ENCODE measurements at regions not wholly inside any gene's neighbourhood (a gene's known extent, or its start where the extent isn't known, plus 50 kb on each side); places are given as distances from the start of the nearest gene placed in this dataset.

GRCh38 chrX:143401160-143401559, 116.1 kb downstream of the SPANXN3 start:
- Histone ChIP-seq H3K9me3 (no peaks in the 10 kb centered on the region), H3K27ac (no peak overlapping the region), H3K27me3 (ENCODE audit: insufficient read depth in 3 of 3, low read length in 2 of 3) (no peaks in the 10 kb centered on the region), H3K4me3 (no peak overlapping the region), H3K36me3 (ENCODE audit: insufficient read depth in 1 of 2, low read depth in 1 of 2) (no peaks in the 10 kb centered on the region), H3K4me1 (no peaks in the 10 kb centered on the region)
- intact Hi-C loops (cut with DNase I): no loop called here
- no peak for ATAC-seq
- whole genome bisulfite sequencing, 3 donors: 46 to 50% (median 50%) methylated on average over 6 of the region's 6 CpGs
- no peak for DNase-seq
- TF ChIP-seq CTCF (IDR thresholded peaks at IDR 0.05): no peak

GRCh38 chrX:143378851-143379250, 138.4 kb downstream of the SPANXN3 start:
- Histone ChIP-seq H3K36me3 (ENCODE audit: insufficient read depth in 1 of 2, low read depth in 1 of 2) (no peaks in the 10 kb centered on the region), H3K9me3 (peaks cover 5% of the 10 kb centered on the region), H3K4me3 (no peak overlapping the region), H3K27me3 (ENCODE audit: insufficient read depth in 3 of 3, low read length in 2 of 3) (no peaks in the 10 kb centered on the region), H3K27ac (no peak overlapping the region), H3K4me1 (no peaks in the 10 kb centered on the region)
- 60 to 66% (median 61%) methylated on average over 2 of the region's 2 CpGs for WGBS, 3 donors
- DNase-seq (no peak), ATAC-seq (no peak)
- intact Hi-C loops (cut with DNase I): no loop called here
- TF ChIP-seq CTCF (IDR thresholded peaks at IDR 0.05): no peak

- no peak for TF ChIP-seq CTCF (IDR thresholded peaks at IDR 0.05)
- 23 to 36% (median 31%) methylated on average over 3 of the region's 3 CpGs for WGBS, 3 donors
- intact Hi-C loops (cut with DNase I): no loop called here
These were observed 153.9 kb downstream of the SPANXN3 start for GRCh38 chrX:143363419-143363818.

GRCh38 chrX:143340190-143340589, 177.1 kb downstream of the SPANXN3 start:
- Histone ChIP-seq H3K36me3 (ENCODE audit: insufficient read depth in 1 of 2, low read depth in 1 of 2) (no peaks in the 10 kb centered on the region), H3K4me3 (no peak overlapping the region), H3K9me3 (no peaks in the 10 kb centered on the region), H3K27me3 (ENCODE audit: insufficient read depth in 3 of 3, low read length in 2 of 3) (no peaks in the 10 kb centered on the region), H3K27ac (no peak overlapping the region), H3K4me1 (no peaks in the 10 kb centered on the region)
- intact Hi-C loops (cut with DNase I): no loop called here
- WGBS, 3 donors: 65 to 95% (median 94%) methylated on average over 1 of the region's 1 CpG
- no peak for TF ChIP-seq CTCF (IDR thresholded peaks at IDR 0.05)
- ATAC-seq (no peak), DNase-seq (no peak)

More at GRCh38 chrX:143363419-143363818, 153.9 kb downstream of the SPANXN3 start:
- no peak for DNase-seq
- Histone ChIP-seq H3K9me3 (no peaks in the 10 kb centered on the region), H3K27ac (no peak overlapping the region), H3K4me3 (no peak overlapping the region), H3K36me3 (ENCODE audit: insufficient read depth in 1 of 2, low read depth in 1 of 2) (no peaks in the 10 kb centered on the region), H3K27me3 (ENCODE audit: insufficient read depth in 3 of 3, low read length in 2 of 3) (no peaks in the 10 kb centered on the region), H3K4me1 (no peaks in the 10 kb centered on the region)
- ATAC-seq: no peak

- Histone ChIP-seq H3K27me3 (ENCODE audit: insufficient read depth in 3 of 3, low read length in 2 of 3) (no peaks in the 10 kb centered on the region), H3K4me1 (no peaks in the 10 kb centered on the region), H3K4me3 (no peak overlapping the region), H3K9me3 (no peaks in the 10 kb centered on the region), H3K36me3 (ENCODE audit: insufficient read depth in 1 of 2, low read depth in 1 of 2) (no peaks in the 10 kb centered on the region), H3K27ac (no peak overlapping the region)
- intact Hi-C loops (cut with DNase I): no loop called here
- WGBS, 3 donors: 41 to 69% (median 47%) methylated on average over 1 of the region's 1 CpG
- TF ChIP-seq CTCF (IDR thresholded peaks at IDR 0.05): no peak
- no peak for DNase-seq
- no peak for ATAC-seq
These were observed 181.0 kb downstream of the SPANXN3 start for GRCh38 chrX:143336261-143336660.
